Globus pallidus (tissue), 1 donor: ENCODE measurements at regions not wholly inside any gene's neighbourhood (a gene's known extent, or its start where the extent isn't known, plus 50 kb on each side); places are given as distances from the start of the nearest gene placed in this dataset.
A peak's percentile ranks its signal among the peaks of the same experiment; 100 is the strongest.

Experiments used
- DNase-seq: peaks from one replicate; pipeline ENCODE4 v3.0.0-alpha.2; 2015; ENCODE audit warnings: low spot score

DNA sequence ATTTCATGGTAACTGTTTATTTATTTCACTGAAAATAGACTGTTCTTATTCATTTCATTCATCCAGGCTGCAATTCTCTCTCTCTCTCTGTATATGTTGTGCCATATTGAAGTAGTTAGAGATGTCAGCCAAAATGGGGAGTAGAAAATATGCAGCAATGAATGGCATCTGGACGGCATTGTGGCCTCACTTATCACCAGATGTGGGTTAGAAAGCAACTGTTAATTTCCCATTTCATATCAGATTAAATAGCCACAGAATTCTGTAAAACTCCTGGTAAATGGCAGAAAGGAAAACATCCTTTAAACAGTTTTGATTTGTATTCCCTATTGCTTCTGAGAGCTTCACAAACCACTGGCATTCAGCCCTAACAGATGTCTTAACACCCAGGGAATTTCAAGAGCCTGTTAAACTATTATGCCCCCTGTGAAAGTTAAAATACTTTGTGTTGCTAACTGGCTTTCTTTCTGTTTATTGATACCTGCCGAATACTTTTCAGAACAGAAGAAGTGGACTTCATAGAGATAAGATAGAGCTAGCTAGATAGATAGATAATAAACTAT is 1763.3 kb upstream of the MIR17HG start:
- DNase-seq: no peak

DNA sequence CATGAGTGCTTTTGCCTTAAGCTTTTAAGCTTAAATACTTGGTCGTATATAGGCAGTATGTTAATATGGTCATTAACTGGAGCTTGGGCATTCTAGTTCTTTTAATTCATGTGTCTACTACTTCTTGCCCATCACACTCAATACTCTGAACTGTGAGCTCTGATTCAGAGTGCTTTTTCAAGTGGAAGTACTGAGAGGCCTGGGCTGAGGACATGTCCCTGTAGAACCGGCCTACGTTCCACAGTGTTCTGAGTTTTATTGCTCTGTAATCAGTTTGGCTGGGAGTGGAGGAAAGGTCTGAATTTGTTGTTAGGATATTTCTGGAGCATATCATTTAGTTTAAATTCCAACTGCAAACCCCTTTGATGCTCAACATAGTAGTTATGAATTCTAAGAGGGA is 1744.8 kb upstream of the MIR17HG start:
- no peak for DNase-seq

DNA sequence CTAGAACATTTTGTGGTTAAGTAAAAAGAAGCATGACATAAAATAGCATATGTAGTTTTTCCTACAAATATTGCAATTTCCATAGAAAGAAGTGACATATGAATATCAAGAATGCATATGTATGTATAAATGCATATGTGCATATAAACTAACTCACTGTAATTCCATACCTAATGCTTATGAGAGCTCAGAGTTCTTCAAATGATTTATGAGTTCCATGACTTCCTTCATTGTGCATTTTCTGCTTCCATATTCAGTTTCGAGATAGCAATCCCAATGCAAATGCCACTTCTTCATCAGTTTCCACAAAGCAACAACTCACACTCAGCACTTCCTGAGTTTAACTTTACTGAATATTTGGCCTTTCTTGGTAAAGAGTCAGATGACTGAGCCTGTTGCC is 1744.3 kb upstream of the MIR17HG start:
- no peak for DNase-seq

GRCh38 chr13:89609318-89609717 is 1738.2 kb upstream of the MIR17HG start:
- no peak for DNase-seq

DNA sequence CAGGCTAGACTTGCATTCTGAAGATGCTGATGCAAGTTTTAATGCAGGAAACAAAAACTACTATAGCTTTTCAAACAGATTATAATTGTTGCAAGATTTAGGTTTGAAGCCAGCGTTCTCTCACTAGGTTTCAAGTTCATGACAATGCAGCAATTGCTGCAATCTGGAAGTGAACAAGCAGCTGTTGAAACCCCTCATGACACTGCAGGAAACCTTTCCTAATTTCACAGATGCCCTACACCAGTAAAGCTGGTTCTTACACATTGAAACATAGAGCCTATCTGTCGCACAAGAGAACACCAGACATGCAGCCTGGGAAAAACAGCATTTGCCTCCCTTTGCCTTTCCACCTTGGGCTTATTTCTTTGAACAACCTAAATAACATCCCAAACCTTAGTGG is 1737.2 kb upstream of the MIR17HG start:
- DNase-seq: no peak

DNA sequence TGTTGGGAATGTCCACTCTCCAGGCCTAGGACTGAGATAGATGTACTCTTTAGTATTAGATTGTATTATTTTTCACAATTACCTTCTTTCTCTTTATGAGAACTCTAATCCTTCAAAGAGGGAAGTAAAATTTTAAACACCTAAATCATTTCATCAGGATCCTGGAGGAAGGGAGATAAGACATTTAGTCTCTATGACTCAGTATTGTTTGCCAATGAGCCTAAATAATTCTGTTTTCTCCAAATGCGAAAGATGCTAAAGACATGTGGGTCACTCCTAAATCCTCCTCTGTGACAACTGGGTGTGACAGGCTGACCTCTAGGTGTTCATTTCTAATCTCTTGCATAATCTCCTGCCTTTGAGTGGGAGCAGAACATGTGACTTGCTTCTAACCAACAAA is 1736.6 kb upstream of the MIR17HG start:
- no peak for DNase-seq

DNA sequence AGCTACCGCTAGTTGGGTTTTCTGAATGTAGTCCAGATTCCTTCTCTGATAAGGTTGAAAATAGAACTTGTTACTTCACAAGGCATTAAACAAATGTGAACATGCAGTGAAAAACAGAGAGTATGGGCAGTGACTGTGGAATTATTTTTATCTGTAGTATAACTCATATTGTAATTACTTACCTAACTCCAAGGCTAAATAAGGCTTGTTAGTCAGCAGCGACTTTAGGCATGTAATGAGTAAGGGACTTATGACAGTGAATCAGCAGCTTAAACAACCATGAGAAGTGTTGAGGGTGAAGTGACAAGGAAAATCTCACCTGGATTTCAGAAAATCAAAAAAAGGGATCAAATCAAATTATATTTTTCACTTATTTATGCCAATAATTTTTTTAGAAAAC is 1719.5 kb upstream of the MIR17HG start:
- DNase-seq: no peak

- no peak for DNase-seq
These were observed 1718.9 kb upstream of the MIR17HG start for GRCh38 chr13:89628567-89628966.

DNA sequence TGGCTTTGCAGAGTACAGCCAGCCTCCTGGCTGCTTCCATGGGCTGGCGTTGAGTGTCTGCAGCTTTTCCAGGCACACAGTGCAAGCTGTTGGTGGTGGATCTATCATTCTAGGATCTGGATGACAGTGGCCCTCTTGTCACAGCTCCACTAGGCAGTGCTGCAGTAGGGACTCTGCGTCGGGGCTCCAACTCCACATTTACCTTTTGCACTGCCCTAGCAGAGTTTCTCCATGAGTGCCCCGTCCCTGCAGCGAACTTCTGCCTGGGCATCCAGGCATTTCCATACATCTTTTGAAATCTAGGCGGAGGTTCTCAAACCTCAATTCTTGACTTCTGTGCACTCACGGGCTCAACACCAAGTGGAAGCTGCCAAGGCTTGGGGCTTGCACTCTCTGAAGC is 1697.3 kb upstream of the MIR17HG start:
- no peak for DNase-seq

DNA sequence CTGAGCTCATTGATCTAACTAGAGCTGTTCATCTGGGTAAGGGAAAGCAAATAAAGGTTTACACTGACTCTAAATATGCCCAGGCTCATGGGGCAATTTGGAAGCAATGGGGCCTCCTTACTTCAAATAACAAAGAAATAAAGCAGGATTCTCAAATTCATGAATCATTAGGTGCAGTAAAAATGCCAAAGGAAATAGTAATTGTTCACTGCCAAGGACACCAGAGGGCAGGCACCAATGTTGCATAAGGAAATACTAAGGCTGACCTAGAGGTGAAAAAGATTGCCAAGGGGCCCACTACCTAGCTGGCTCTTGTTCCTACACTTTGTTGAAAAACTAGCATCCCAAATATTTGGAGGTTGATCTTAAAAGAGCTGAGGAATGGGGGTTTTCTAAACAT is 1686.7 kb upstream of the MIR17HG start:
- DNase-seq: no peak

GRCh38 chr13:89673789-89674311 is 1673.6 kb upstream of the MIR17HG start:
- no peak for DNase-seq

- no peak for DNase-seq
These were observed 1668.9 kb upstream of the MIR17HG start for GRCh38 chr13:89678466-89679121.

- no peak for DNase-seq
These were observed 1662.6 kb upstream of the MIR17HG start for GRCh38 chr13:89684896-89685295.

DNA sequence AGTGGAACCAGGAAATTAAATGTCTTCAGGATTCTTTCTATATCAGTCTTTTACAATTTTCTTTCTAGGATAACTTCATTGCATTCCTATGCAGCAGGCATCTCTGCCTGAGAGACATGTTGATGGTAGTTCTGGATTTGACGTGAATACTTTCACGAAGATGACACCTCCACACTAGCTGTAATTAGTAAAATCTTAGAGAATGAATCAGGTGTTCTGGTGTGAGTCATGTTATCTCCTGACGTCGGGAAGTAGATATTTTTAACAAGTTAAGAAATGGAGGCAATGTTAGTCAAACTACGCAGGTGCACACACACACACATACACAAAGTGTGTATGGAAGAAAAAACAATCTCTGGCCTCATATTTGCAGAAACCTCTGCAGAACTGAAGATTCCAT is 1661.3 kb upstream of the MIR17HG start:
- DNase-seq: no peak

GRCh38 chr13:89687066-89687465 is 1660.4 kb upstream of the MIR17HG start:
- no peak for DNase-seq

DNA sequence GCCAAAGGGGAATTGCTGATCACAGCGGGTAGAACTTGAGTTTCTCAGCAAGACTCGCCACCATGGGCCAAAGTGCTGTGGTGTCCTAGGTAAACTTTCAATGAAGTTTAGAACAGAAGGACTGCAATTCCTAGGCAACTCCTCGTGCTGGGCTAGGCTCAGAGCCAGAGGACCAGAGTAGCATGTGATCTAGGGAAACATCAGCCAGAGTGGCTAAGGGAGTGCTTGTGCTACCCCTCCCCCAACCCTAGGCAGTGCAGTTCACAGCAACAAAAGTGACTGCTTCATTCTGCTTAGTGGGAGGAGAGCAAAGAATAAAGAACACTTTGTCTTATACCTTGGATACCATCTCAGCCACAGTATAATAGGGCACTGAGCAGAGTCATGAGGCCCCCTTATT is 1658.6 kb upstream of the MIR17HG start:
- peak; percentile 85 for DNase-seq

DNA sequence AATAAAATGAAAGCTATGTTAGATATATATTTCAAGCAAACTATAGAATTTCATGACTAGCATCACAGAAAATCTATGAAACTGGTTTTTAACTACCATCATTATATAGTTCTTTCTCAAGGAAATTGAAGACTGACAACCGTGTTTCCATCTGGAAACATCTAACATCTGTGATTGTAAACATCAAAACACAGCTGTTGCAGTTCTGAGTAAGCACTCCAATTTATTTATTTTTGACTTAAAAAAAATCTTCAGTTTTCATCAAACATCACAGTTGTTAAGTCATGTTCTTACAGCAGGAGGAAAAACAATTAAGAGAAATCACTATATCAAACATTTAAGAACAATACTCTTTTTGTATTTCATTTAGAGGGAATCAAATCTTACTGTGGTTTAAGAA is 1653.0 kb upstream of the MIR17HG start:
- no peak for DNase-seq

GRCh38 chr13:89695343-89696257 is 1651.9 kb upstream of the MIR17HG start:
- DNase-seq: peak; percentile 56

DNA sequence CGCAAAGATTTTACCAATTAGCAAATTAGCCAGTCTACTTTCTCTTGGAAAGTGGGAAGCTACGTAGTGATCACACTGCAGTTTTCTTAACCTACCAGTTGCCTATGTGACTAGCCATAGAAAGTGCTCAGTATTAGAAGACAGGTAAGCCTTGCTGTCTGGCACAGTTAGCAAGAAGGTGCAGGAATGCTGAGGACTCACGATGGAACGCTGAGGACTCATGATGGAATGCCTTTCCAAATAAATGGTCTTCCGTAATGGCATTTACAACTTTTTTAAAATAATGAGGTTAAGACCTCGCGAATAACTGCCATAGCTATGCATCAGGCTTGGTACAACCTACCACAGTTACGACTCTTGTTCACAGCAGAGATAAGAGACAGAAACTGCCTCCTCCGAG is 1645.6 kb upstream of the MIR17HG start:
- DNase-seq: no peak

GRCh38 chr13:89704040-89704439 is 1643.4 kb upstream of the MIR17HG start:
- DNase-seq: no peak

DNA sequence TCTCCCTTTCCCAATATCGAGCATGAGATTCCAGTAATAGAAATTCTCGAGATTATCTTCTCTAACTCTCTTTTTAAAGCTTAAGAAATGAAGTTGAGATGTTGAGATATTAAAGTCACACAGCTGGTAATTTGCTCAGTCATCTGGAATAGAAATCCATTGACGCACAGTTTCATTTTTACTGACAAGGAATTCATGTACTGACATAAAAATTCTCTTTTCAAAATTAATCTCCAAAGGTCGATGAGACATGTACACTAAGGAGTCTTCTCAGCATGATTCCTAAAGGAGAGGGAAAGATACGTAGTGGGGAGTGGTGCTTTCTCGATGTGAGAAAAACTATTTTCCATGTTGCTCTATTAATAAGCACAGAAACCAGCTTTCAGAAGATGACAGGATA is 1639.5 kb upstream of the MIR17HG start:
- no peak for DNase-seq

GRCh38 chr13:89721216-89721615 is 1626.3 kb upstream of the MIR17HG start:
- no peak for DNase-seq
